GM21390 (cell line): ENCODE measurements at regions not wholly inside any gene's neighbourhood (a gene's known extent, or its start where the extent isn't known, plus 50 kb on each side); places are given as distances from the start of the nearest gene placed in this dataset.
"Not testable (repeated sequence)": the region's sequence is repeated elsewhere in the genome, so short reads cannot be mapped to it uniquely, and the experiment has no call there.

Source experiments
- ATAC-seq: cut with Tn5 transposase; IDR thresholded peaks from one replicate; pipeline ENCODE4 v1.9.1; 2021; ENCODE audit not compliant: unreplicated experiment

DNA sequence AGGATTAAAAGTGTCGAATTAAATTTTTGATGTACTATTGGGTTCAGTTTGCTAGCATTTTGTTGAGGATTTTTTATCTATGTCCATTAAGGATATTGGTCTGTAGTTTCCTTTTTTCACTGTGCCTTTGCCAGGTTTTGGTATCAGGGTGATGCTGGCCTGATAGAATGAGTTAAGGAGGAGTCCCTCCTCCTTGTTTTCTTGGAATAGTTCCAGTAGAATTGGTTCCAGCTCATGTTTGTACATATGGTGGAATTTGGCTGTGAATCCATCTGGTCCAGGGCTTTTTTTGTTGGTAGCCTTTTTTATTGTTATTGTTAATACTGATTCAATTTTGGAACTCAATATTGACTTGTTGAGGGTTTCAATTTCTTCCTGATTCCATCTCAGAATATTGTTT, 141.8 kb downstream of the SIM1 start:
- ATAC-seq: no peak

DNA sequence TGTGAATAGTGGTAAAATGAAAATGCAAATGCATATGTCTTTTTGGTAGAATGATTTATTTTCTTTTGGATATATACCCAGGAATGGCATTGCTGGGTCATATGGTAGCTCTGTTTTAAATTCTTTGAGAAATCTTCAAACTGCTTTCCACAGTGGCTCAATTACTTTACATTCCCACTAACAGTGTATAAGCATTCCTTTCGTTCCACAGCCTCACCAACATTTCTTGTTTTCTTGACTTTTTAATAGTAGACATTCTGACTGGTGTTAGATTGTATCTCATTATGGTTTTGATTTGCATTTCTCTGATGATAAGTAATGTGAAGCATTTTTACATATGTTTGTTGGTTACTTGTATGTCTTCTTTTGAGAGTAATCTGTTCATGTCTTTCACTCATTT, 144.0 kb downstream of the SIM1 start:
- no peak for ATAC-seq

- ATAC-seq: no peak
Measured at GRCh38 chr6:100317031-100317430, 147.7 kb downstream of the SIM1 start.

DNA sequence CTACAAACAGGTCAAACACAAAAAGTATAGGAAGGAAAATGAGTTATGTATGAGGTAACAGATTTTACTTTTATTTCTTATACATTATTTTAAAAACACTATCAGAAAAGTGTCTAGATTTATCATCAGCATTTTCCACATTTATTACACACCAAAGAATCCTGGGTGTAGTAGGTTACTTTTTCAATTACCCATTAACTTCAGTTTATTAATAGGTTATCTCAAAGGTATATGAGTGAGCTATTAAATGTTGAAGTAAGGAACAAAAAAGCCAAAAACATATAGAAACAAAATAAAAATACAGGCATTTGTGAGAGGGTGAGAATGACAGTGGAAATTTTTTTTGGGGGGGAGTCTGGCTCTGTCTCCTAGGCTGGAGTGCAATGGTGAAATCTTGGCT, 150.5 kb downstream of the SIM1 start:
- ATAC-seq: no peak

DNA sequence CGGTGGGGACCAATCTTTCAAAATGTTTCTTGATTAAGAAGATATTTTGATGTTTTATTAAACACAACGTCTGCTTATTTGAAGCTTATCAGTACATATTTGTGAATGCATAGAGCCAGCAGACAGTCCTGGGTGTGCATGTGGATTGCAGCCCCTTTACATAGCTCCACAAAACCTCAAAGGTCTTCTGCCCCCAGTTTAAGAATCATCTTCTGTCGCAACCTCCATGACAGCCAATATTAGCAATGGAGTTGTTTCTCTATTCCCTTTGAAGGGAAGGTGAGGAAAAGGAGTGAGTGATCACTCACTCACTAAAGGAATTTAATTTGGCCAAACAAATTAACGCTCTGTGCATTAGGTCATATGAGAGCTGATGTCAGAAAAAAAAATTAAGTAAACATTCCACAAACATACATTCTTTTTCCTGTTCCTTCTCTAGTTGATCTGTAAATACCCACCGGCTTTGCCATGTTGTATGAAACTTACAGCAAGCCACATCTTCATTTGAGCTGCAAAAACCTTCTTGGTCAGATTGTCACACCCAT, 152.9 kb downstream of the SIM1 start:
- ATAC-seq: no peak

DNA sequence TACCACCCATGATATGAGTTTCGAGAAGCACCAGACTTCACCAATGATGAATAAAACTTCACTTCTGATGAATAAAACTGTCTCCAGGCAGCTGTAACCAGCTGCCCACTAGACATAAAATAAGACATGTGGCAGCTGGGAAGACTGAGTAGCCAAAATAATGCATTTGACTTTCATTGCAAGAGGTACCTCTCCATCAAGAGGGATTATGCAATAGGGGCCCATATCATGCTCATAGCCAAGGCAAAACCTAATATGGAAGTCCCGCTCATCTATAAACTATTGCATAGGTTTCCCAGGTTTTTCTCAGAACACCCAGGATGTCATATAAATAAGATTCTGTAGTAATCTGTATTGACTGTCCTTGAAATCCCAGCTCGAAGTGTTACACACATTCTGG, 155.5 kb downstream of the SIM1 start:
- no peak for ATAC-seq

DNA sequence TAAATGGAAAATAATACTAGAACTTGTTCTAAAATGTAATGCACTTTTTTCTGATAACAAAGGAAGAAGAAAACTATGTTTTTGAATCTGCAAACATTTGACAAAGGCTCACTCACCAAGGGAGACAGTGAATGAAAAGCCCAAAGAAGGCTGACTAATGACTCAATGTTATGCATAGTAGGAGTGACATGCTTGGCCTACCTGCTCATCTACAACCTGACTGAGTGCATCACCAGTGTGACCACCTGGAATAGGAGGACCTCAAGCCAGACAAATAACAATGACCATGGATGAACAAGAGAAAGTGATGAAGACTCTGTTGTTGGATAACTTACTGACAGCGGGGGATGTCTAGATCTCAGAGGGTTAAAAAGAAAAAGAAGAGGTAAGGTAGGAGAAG, 157.2 kb downstream of the SIM1 start:
- no peak for ATAC-seq

DNA sequence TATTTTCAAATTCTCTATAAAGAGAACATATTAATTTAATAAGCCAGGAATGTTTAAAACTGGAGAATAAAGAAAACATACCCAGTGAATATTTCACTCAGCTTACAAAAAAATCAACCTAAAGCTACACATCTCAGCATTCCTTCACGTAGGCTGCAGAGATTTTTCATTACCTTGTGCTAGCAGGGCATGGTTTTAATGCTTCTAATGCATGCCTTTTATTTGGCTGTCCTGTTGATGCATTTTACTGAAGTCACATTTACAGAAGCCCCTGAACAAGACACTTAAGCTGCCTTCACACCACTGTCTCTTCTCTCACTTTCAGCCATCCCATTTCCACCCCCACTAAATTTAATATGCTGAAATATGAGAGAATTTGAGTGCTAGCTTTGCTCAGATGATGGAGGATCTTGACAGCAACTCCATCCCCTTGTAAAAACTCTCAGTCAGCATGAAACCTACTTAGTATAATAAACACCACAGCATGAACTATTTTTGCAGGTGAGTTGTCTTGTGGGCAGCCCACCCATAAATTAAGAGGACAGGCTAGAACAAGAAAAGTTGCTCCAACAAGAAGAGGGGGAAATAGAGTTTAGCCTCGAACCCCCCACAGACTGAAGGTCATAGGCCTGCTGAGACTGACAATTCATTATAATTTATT, 159.4 kb downstream of the SIM1 start:
- no peak for ATAC-seq

DNA sequence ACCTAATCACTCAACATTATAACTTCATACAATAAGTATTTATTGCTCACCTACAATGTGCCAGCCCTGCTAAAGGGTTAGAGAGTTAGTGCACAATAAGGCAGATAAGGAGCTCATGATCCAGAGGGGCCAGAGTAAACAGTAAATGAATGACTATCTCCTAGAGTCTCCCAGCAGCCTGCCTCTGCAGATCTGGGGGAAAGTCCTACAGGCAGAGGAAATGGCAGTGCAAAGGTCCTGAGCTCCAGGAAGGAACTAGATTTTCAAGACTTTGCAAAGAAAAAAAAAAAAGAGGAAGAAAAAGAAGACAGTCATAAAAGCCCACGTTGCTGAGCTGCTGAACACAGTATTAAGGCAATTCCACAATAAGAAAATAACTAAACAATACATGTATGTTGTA, 160.1 kb downstream of the SIM1 start:
- no peak for ATAC-seq

DNA sequence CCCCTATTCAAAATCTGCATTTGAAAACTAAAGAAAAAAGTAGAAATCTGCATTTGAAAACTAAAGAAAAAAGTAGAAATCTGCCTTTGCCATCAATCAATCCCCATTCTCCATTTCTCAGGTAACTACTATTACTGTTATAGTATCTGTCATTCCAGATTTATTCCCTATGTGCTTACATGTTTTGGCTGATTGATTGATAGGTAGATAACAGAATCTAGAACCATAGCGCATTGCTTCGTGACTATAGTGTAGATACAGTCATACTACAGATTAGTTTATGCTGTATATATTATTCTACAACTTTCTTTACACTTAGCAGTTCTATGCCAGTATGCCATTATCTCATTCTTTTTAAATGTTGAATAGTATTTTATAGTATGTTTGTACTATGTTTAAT, 163.0 kb downstream of the SIM1 start:
- no peak for ATAC-seq

DNA sequence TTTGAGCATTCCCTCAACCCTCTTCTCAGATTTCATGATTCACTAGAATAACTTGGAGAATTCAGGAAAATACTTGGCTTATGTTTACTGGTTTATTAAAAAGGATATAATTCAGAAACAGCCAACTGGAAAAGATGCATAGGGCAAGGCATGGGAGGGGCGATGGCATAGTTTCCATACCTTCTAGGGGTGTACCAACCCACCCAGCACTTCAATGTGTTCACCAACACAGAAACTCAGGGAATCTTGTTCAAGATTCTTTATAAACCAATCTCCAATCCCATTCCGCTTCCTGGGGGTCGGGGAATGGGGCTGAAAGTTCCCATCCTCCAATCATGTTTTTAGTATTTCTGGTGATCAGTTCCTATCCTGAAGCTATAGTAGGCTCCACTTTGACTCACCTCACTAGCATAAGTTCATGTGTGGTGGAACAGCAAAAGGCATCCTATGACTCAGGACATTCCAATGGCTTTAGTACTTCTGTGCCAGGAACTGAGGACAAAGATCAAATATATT, 164.4 kb downstream of the SIM1 start:
- ATAC-seq: no peak

- no peak for ATAC-seq
Measured at GRCh38 chr6:100296810-100297544, 167.7 kb downstream of the SIM1 start.

DNA sequence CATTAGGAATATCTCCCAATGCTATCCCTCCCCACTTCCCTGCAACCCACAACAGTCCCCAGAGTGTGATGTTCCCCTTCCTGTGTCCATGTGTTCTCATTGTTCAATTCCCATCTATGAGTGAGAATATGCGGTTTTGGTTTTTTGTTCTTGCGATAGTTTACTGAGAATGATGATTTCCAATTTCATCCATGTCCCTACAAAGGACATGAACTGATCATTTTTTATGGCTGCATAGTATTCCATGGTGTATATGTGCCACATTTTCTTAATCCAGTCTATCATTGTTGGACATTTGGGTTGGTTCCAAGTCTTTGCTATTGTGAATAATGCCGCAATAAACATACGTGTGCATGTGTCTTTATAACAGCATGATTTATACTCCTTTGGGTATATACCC, 169.5 kb downstream of the SIM1 start:
- not testable (repeated sequence) for ATAC-seq

DNA sequence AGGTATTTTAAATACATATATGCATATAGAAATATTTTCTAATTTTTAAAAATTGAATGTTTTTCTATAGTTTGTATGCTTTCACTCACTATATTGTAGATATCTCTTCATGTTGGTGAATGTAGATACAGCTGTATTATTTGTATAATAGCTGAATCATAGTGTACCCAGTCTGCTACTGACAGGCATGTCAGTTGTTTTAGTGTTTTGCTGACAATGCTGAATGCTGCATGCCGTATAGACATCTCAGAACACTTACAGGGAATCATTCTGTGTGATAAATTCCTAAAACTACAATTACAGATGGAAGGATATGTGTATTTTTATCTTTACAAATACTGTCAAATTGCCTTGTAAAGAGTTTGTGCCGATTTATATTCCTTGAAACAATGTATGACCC, 175.4 kb downstream of the SIM1 start:
- ATAC-seq: no peak

GRCh38 chr6:100288311-100288710, 176.4 kb downstream of the SIM1 start:
- no peak for ATAC-seq

DNA sequence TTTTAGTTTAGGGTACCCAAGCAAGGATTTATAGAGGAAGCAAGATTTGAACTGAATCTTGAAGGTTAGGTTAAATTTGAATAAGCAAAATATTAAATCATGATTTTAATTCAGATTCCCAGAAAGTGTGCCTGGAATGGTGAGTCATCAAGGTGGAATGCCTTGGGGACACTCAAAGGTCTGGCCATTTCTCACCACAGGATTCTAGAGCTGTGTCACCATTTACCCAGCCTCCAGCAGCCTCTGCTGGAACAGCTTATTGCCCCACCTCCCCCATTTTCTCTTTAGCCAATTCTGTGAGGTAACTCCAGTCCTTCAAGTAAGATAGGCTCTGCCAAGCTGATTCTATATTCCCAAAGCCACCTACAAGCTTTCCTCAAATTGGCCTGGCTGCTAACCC, 181.4 kb downstream of the SIM1 start:
- no peak for ATAC-seq

DNA sequence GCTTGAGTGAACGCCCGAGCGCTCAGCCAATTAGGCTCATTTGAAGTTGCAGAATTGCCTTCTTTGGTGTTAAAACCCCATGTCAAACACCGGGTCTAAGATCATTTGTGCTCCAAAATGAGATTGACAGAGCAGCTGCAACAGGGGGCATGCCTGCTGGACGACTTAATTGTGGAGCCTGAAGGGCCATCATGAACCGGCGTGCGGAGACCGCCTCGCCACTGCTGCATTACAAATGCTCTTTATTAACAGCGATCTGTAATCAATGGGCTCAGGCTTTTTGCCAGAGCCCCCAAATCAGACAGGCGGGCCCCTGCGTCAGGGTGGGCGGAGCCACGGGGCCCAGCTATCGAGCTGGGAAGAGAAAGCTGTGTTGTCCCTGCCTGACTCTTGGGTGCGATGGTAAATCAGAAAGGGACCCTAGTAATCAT, 183.2 kb downstream of the SIM1 start:
- ATAC-seq: no peak

DNA sequence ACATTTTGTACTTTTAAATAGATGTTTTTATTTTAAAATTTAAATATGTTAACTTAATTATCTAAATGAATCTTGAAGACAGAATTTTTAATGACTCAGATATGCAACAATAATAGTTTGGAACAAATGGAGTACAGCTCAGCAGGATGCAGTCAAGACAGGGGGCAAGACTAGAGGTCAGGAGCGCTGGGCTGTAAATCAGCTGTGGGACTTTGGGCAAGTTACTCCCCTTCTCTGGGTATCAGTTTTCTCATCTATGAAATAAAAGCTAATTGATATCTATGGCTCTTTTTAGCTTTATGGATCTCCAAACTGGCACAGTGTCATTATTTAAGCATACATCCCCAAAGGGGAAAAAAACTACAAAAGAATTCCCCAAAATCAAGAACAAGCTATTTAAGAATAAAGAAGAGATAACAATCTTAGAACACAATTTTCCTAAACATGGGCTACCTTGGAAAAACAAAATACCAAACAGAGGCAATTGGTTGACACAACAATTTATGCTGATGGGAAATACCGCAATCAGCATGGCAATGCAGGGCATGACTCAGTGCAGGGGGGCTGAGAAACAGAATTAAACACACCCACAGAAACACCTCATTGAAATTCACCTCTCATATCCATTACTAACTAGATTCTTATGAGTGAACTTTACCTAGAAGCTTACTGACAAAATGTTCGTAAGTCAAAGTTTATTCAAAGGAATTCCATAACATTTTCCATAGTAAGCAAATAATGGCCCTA, 188.2 kb downstream of the SIM1 start:
- no peak for ATAC-seq

DNA sequence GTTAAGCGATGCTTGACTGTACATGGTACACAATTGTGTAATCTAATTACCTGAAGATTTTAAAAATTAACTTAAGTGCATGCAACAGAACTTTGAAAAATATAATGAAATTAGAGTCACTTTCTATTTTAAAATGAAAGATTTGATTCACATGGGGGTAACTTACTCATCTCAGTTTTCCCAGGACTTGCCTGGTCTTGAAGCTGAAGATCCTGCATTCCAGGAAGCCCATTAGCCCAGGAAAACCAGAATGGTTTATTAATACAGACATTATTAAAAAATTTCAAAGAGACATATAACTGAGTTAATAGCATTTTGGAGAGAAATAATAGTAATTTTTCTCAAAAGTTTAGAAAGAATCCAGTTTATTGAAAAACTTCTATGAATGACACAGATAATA, 190.6 kb downstream of the SIM1 start:
- no peak for ATAC-seq

DNA sequence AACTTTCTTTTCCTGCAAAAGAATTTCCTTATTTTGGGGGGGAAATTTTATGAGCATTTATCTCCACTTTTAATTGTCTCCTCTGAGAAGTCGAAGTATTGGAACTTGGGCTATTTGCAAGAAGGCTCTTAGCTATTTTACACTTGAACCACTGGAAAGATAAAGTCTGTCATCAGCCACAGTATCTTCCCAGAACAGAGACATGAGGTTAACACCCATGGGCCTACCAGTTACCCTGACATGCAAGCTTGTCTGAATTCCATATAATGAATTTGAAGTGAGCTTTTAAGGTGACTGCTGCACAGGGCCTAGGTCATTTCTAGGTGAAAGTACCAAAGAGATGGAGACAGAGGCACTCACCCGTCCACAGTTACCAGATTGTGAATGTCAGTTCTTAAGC, 193.1 kb downstream of the SIM1 start:
- ATAC-seq: no peak

GRCh38 chr6:100271202-100271601, 193.5 kb downstream of the SIM1 start:
- ATAC-seq: no peak

DNA sequence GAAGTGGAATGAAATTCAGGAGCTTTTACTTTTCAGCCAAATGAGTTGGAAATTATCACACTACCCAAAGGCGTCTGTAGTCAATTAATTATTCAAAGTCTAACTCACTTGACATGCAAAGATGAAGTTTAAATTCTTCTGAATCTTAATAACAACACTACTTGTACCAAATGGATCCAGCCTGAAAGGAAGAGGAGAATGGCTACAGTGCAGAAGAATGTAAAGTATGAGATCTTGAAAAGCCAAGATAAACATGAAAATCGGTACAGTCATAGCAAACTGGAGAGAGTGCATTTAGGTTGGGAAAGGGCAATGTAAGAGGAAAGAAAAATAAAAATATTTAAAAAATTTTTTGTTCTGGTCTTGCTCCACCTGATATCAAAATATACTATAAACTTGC, 195.5 kb downstream of the SIM1 start:
- ATAC-seq: no peak
